ENCODE measurements at regions not wholly inside any gene's neighbourhood (a gene's known extent, or its start where the extent isn't known, plus 50 kb on each side); places are given as distances from the start of the nearest gene placed in this dataset.

GRCh38 chr13:82661126-82661525 is 1221.1 kb downstream of the SLITRK1 start:
- no peaks in the 10 kb centered on the region for H3K4me1 ChIP-seq
- H3K4me3 ChIP-seq: no peak overlapping the region
- H3K27me3 ChIP-seq: no peaks in the 10 kb centered on the region
- no peak for DNase-seq
- no peaks in the 10 kb centered on the region for H3K9me3 ChIP-seq (replicated peaks)
- no peak overlapping the region for H3K27ac ChIP-seq
- no peaks in the 10 kb centered on the region for H3K36me3 ChIP-seq

GRCh38 chr13:82658811-82659210 is 1223.5 kb downstream of the SLITRK1 start:
- Histone ChIP-seq H3K9me3 (replicated peaks) (no peaks in the 10 kb centered on the region), H3K27ac (no peak overlapping the region), H3K4me1 (no peaks in the 10 kb centered on the region), H3K27me3 (no peaks in the 10 kb centered on the region), H3K36me3 (no peaks in the 10 kb centered on the region), H3K4me3 (no peak overlapping the region)
- DNase-seq: no peak

- H3K27me3 ChIP-seq: no peaks in the 10 kb centered on the region
- H3K4me3 ChIP-seq: no peak overlapping the region
- no peak overlapping the region for H3K27ac ChIP-seq
- no peaks in the 10 kb centered on the region for H3K9me3 ChIP-seq (replicated peaks)
- H3K4me1 ChIP-seq: no peaks in the 10 kb centered on the region
- H3K36me3 ChIP-seq: no peaks in the 10 kb centered on the region
- DNase-seq: no peak
Measured at GRCh38 chr13:82657471-82657870, 1224.8 kb downstream of the SLITRK1 start.

- H3K27me3 ChIP-seq: no peaks in the 10 kb centered on the region
- no peaks in the 10 kb centered on the region for H3K4me1 ChIP-seq
- no peak for DNase-seq
- H3K36me3 ChIP-seq: no peaks in the 10 kb centered on the region
- no peak overlapping the region for H3K4me3 ChIP-seq
- H3K9me3 ChIP-seq (replicated peaks): no peaks in the 10 kb centered on the region
- no peak overlapping the region for H3K27ac ChIP-seq
Measured at GRCh38 chr13:82654861-82655855, 1227.1 kb downstream of the SLITRK1 start.

GRCh38 chr13:82654143-82654542 is 1228.1 kb downstream of the SLITRK1 start:
- H3K27me3 ChIP-seq: no peaks in the 10 kb centered on the region
- no peaks in the 10 kb centered on the region for H3K36me3 ChIP-seq
- no peak for DNase-seq
- H3K4me1 ChIP-seq: no peaks in the 10 kb centered on the region
- no peak overlapping the region for H3K27ac ChIP-seq
- no peaks in the 10 kb centered on the region for H3K9me3 ChIP-seq (replicated peaks)
- H3K4me3 ChIP-seq: no peak overlapping the region

- H3K27me3 ChIP-seq: no peaks in the 10 kb centered on the region
- H3K4me1 ChIP-seq: no peaks in the 10 kb centered on the region
- H3K9me3 ChIP-seq (replicated peaks): no peaks in the 10 kb centered on the region
- no peak for DNase-seq
- H3K4me3 ChIP-seq: no peak overlapping the region
- H3K36me3 ChIP-seq: no peaks in the 10 kb centered on the region
- H3K27ac ChIP-seq: no peak overlapping the region
Measured at GRCh38 chr13:82647540-82647939, 1234.7 kb downstream of the SLITRK1 start.

GRCh38 chr13:82636119-82636518 is 1246.2 kb downstream of the SLITRK1 start:
- Histone ChIP-seq H3K4me1 (no peaks in the 10 kb centered on the region), H3K27me3 (no peaks in the 10 kb centered on the region), H3K27ac (no peak overlapping the region), H3K4me3 (no peak overlapping the region), H3K36me3 (no peaks in the 10 kb centered on the region), H3K9me3 (replicated peaks) (no peaks in the 10 kb centered on the region)
- no peak for DNase-seq

GRCh38 chr13:82634946-82635345 is 1247.3 kb downstream of the SLITRK1 start:
- no peaks in the 10 kb centered on the region for H3K36me3 ChIP-seq
- no peak overlapping the region for H3K4me3 ChIP-seq
- no peaks in the 10 kb centered on the region for H3K4me1 ChIP-seq
- no peaks in the 10 kb centered on the region for H3K27me3 ChIP-seq
- H3K27ac ChIP-seq: no peak overlapping the region
- DNase-seq: no peak
- H3K9me3 ChIP-seq (replicated peaks): no peaks in the 10 kb centered on the region

- no peaks in the 10 kb centered on the region for H3K4me1 ChIP-seq
- H3K9me3 ChIP-seq (replicated peaks): no peaks in the 10 kb centered on the region
- no peak overlapping the region for H3K4me3 ChIP-seq
- DNase-seq: peak in 1 of 2 experiments; percentile 7
- no peak overlapping the region for H3K27ac ChIP-seq
- no peaks in the 10 kb centered on the region for H3K36me3 ChIP-seq
- no peaks in the 10 kb centered on the region for H3K27me3 ChIP-seq
Measured at GRCh38 chr13:82627183-82627582, 1255.1 kb downstream of the SLITRK1 start.

- Histone ChIP-seq H3K4me1 (no peaks in the 10 kb centered on the region), H3K27ac (no peak overlapping the region), H3K9me3 (replicated peaks) (no peaks in the 10 kb centered on the region), H3K27me3 (no peaks in the 10 kb centered on the region), H3K36me3 (no peaks in the 10 kb centered on the region), H3K4me3 (no peak overlapping the region)
- DNase-seq: no peak
Measured at GRCh38 chr13:82625717-82626116, 1256.6 kb downstream of the SLITRK1 start.

GRCh38 chr13:82615043-82615442 is 1267.2 kb downstream of the SLITRK1 start:
- Histone ChIP-seq H3K9me3 (replicated peaks) (no peaks in the 10 kb centered on the region), H3K27ac (no peak overlapping the region), H3K27me3 (no peaks in the 10 kb centered on the region), H3K4me3 (no peak overlapping the region), H3K4me1 (no peaks in the 10 kb centered on the region), H3K36me3 (no peaks in the 10 kb centered on the region)
- DNase-seq: no peak

GRCh38 chr13:82614086-82614485 is 1268.2 kb downstream of the SLITRK1 start:
- Histone ChIP-seq H3K27me3 (no peaks in the 10 kb centered on the region), H3K4me1 (no peaks in the 10 kb centered on the region), H3K4me3 (no peak overlapping the region), H3K9me3 (replicated peaks) (no peaks in the 10 kb centered on the region), H3K36me3 (no peaks in the 10 kb centered on the region), H3K27ac (no peak overlapping the region)
- DNase-seq: no peak

- Histone ChIP-seq H3K4me3 (no peak overlapping the region), H3K27ac (no peak overlapping the region), H3K36me3 (no peaks in the 10 kb centered on the region), H3K9me3 (replicated peaks) (no peaks in the 10 kb centered on the region), H3K4me1 (no peaks in the 10 kb centered on the region), H3K27me3 (no peaks in the 10 kb centered on the region)
- no peak for DNase-seq
Measured at GRCh38 chr13:82606008-82606407, 1276.3 kb downstream of the SLITRK1 start.

GRCh38 chr13:82597747-82598146 is 1284.5 kb downstream of the SLITRK1 start:
- DNase-seq: no peak
- no peaks in the 10 kb centered on the region for H3K27me3 ChIP-seq

GRCh38 chr13:82593239-82593638 is 1289.0 kb downstream of the SLITRK1 start:
- Histone ChIP-seq H3K36me3 (no peaks in the 10 kb centered on the region), H3K27me3 (no peaks in the 10 kb centered on the region), H3K4me3 (no peak overlapping the region), H3K9me3 (replicated peaks) (no peaks in the 10 kb centered on the region), H3K27ac (no peak overlapping the region), H3K4me1 (no peaks in the 10 kb centered on the region)
- no peak for DNase-seq

More at GRCh38 chr13:82597747-82598146, 1284.5 kb downstream of the SLITRK1 start:
- Histone ChIP-seq H3K9me3 (replicated peaks) (no peaks in the 10 kb centered on the region), H3K4me1 (no peaks in the 10 kb centered on the region), H3K36me3 (no peaks in the 10 kb centered on the region), H3K27ac (no peak overlapping the region), H3K4me3 (no peak overlapping the region)

- H3K4me3 ChIP-seq: no peak overlapping the region
- no peaks in the 10 kb centered on the region for H3K9me3 ChIP-seq (replicated peaks)
- no peak overlapping the region for H3K27ac ChIP-seq
- no peaks in the 10 kb centered on the region for H3K27me3 ChIP-seq
- peak; percentile 11 to 35 for DNase-seq
- H3K36me3 ChIP-seq: no peaks in the 10 kb centered on the region
- peaks cover 6% of the 10 kb centered on the region; the same call in 1 of the 2 replicates for H3K4me1 ChIP-seq
Measured at GRCh38 chr13:82571653-82572052, 1310.6 kb downstream of the SLITRK1 start.
